PC-9 (cell line): ENCODE measurements at regions not wholly inside any gene's neighbourhood (a gene's known extent, or its start where the extent isn't known, plus 50 kb on each side); places are given as distances from the start of the nearest gene placed in this dataset.

Experiments
- EZH2 ChIP-seq: fragments of 200-600 bp; sonication (generic); IDR thresholded peaks from 2 replicates; pipeline ENCODE4 v1.8.0; 2017; ENCODE audit warnings: antibody characterized with exemption, low read depth
- TF ChIP-seq, protein P1 (sequence below): fragments of 200-600 bp; sonication (generic); conservative IDR thresholded peaks from 2 replicates; pipeline ENCODE4 v1.6.1; 2017; ENCODE audit warnings: mixed run types, antibody characterized with exemption, mild to moderate bottlenecking, moderate library complexity

DNA sequence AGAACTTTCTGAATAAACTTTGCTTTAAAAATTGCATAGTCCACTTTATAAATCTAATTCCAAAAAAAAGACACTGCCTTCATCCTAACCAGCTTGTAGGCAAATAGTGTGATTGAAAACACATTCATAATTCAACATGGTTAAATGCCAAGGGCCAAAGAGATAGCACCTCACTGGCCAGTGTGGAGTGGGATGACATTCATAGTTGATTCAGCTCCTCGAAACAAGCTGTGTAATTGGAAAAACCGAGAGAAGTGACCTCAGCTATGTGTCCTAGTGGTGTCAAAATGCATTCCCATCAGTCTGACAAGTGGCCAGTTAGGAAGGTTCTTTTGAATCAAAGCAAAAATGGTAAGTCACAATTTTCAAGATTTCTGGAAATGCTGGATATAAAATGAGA is 1068.5 kb upstream of the CELF4 start:
- TF ChIP-seq, protein P1, sequence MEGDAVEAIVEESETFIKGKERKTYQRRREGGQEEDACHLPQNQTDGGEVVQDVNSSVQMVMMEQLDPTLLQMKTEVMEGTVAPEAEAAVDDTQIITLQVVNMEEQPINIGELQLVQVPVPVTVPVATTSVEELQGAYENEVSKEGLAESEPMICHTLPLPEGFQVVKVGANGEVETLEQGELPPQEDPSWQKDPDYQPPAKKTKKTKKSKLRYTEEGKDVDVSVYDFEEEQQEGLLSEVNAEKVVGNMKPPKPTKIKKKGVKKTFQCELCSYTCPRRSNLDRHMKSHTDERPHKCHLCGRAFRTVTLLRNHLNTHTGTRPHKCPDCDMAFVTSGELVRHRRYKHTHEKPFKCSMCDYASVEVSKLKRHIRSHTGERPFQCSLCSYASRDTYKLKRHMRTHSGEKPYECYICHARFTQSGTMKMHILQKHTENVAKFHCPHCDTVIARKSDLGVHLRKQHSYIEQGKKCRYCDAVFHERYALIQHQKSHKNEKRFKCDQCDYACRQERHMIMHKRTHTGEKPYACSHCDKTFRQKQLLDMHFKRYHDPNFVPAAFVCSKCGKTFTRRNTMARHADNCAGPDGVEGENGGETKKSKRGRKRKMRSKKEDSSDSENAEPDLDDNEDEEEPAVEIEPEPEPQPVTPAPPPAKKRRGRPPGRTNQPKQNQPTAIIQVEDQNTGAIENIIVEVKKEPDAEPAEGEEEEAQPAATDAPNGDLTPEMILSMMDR = no peak
- no peak for TF ChIP-seq EZH2
